Stimulated activated CD8-positive, alpha-beta memory T cell treated with anti-CD3 and anti-CD28 coated beads, Interleukin-15, amount 100 ng/mL, for 1 hour (primary cell): ENCODE measurements at regions not wholly inside any gene's neighbourhood (a gene's known extent, or its start where the extent isn't known, plus 50 kb on each side); places are given as distances from the start of the nearest gene placed in this dataset.
"Not testable (repeated sequence)": the region's sequence is repeated elsewhere in the genome, so short reads cannot be mapped to it uniquely, and the experiment has no call there.

Experiments
- DNase-seq: peaks from one replicate; pipeline ENCODE4 v3.0.0-alpha.2; 2020; ENCODE audit warnings: low read depth

- DNase-seq = no peak
These were observed 1821.6 kb upstream of the C9orf72 start for GRCh38 chr9:29394855-29395254.

- no peak for DNase-seq
These were observed 1823.9 kb upstream of the C9orf72 start for GRCh38 chr9:29397148-29397547.

- DNase-seq = no peak
These were observed 1842.9 kb upstream of the C9orf72 start for GRCh38 chr9:29416204-29416603.

- no peak for DNase-seq
These were observed 1849.2 kb upstream of the C9orf72 start for GRCh38 chr9:29422438-29422837.

GRCh38 chr9:29432191-29432590, 1858.9 kb upstream of the C9orf72 start:
- DNase-seq = no peak

GRCh38 chr9:29432656-29433055, 1859.4 kb upstream of the C9orf72 start:
- DNase-seq = not testable (repeated sequence)

GRCh38 chr9:29435368-29435767, 1862.1 kb upstream of the C9orf72 start:
- DNase-seq = no peak

- DNase-seq = no peak
These were observed 1864.2 kb upstream of the C9orf72 start for GRCh38 chr9:29437526-29437925.

GRCh38 chr9:29439961-29440360, 1866.7 kb upstream of the C9orf72 start:
- DNase-seq = no peak

- DNase-seq = no peak
These were observed 1867.2 kb upstream of the C9orf72 start for GRCh38 chr9:29440449-29440848.

GRCh38 chr9:29445751-29446150, 1872.5 kb upstream of the C9orf72 start:
- DNase-seq = no peak

- DNase-seq = no peak
These were observed 1876.0 kb upstream of the C9orf72 start for GRCh38 chr9:29449306-29449705.

GRCh38 chr9:29450343-29450875, 1877.1 kb upstream of the C9orf72 start:
- not testable (repeated sequence) for DNase-seq

- no peak for DNase-seq
These were observed 1883.7 kb upstream of the C9orf72 start for GRCh38 chr9:29456940-29457339.

- no peak for DNase-seq
These were observed 1902.2 kb upstream of the C9orf72 start for GRCh38 chr9:29475471-29475870.

- no peak for DNase-seq
These were observed 1938.4 kb upstream of the C9orf72 start for GRCh38 chr9:29511680-29512079.

- DNase-seq = no peak
These were observed 1941.1 kb upstream of the C9orf72 start for GRCh38 chr9:29514336-29514735.

- no peak for DNase-seq
These were observed 1941.6 kb upstream of the C9orf72 start for GRCh38 chr9:29514862-29515261.

- no peak for DNase-seq
These were observed 1975.2 kb upstream of the C9orf72 start for GRCh38 chr9:29548436-29548835.

GRCh38 chr9:29555502-29555901, 1982.2 kb upstream of the C9orf72 start:
- DNase-seq = no peak

- no peak for DNase-seq
These were observed 1983.0 kb upstream of the C9orf72 start for GRCh38 chr9:29556317-29556716.

GRCh38 chr9:29556746-29557145, 1983.5 kb upstream of the C9orf72 start:
- DNase-seq = no peak

- DNase-seq = no peak
These were observed 1991.3 kb upstream of the C9orf72 start for GRCh38 chr9:29564564-29564963.

- DNase-seq = no peak
These were observed 2001.9 kb upstream of the C9orf72 start for GRCh38 chr9:29575219-29575618.

GRCh38 chr9:29588361-29588760, 2015.1 kb upstream of the C9orf72 start:
- DNase-seq = no peak
